ENCODE measurements at regions not wholly inside any gene's neighbourhood (a gene's known extent, or its start where the extent isn't known, plus 50 kb on each side); places are given as distances from the start of the nearest gene placed in this dataset.
"Not testable (repeated sequence)": the region's sequence is repeated elsewhere in the genome, so short reads cannot be mapped to it uniquely, and the experiment has no call there.

- Mint-ChIP-seq H3K27me3 (no peaks in the 10 kb centered on the region), H3K4me3 (no peak overlapping the region), H3K4me1 (no peaks in the 10 kb centered on the region), H3K36me3 (no peaks in the 10 kb centered on the region), H3K9me3 (peaks cover 1% of the 10 kb centered on the region), H3K27ac (no peak overlapping the region)
- no peak for DNase-seq (ENCODE audit: low spot score in 2 of 2)
- no peak for ATAC-seq (ENCODE audit: low read depth)
Observed at GRCh38 chr5:104914536-104915070, 1352.0 kb upstream of the NUDT12 start.

GRCh38 chr5:104913841-104914281 is 1351.3 kb upstream of the NUDT12 start:
- DNase-seq (ENCODE audit: low spot score in 2 of 2): no peak
- no peak for ATAC-seq (ENCODE audit: low read depth)
- Mint-ChIP-seq H3K9me3 (no peaks in the 10 kb centered on the region), H3K4me3 (no peak overlapping the region), H3K27me3 (no peaks in the 10 kb centered on the region), H3K36me3 (no peaks in the 10 kb centered on the region), H3K27ac (no peak overlapping the region), H3K4me1 (no peaks in the 10 kb centered on the region)

GRCh38 chr5:104909803-104910202 is 1347.2 kb upstream of the NUDT12 start:
- H3K4me3 Mint-ChIP-seq: no peak overlapping the region
- no peaks in the 10 kb centered on the region for H3K36me3 Mint-ChIP-seq
- DNase-seq (ENCODE audit: low spot score in 2 of 2) (no peak), ATAC-seq (ENCODE audit: low read depth) (no peak)
- H3K27me3 Mint-ChIP-seq: no peaks in the 10 kb centered on the region
- no peaks in the 10 kb centered on the region for H3K9me3 Mint-ChIP-seq
- no peak overlapping the region for H3K27ac Mint-ChIP-seq
- no peaks in the 10 kb centered on the region for H3K4me1 Mint-ChIP-seq

- DNase-seq (ENCODE audit: low spot score in 2 of 2) (no peak), ATAC-seq (ENCODE audit: low read depth) (no peak)
- Mint-ChIP-seq H3K4me3 (no peak overlapping the region), H3K36me3 (no peaks in the 10 kb centered on the region), H3K9me3 (no peaks in the 10 kb centered on the region), H3K27ac (no peak overlapping the region), H3K4me1 (no peaks in the 10 kb centered on the region), H3K27me3 (no peaks in the 10 kb centered on the region)
Observed at GRCh38 chr5:104904561-104904960, 1342.0 kb upstream of the NUDT12 start.

GRCh38 chr5:104903941-104904340 is 1341.4 kb upstream of the NUDT12 start:
- Mint-ChIP-seq H3K4me3 (no peak overlapping the region), H3K4me1 (no peaks in the 10 kb centered on the region), H3K9me3 (peaks cover 2% of the 10 kb centered on the region), H3K27ac (no peak overlapping the region), H3K27me3 (no peaks in the 10 kb centered on the region), H3K36me3 (no peaks in the 10 kb centered on the region)
- ATAC-seq (ENCODE audit: low read depth): no peak
- DNase-seq (ENCODE audit: low spot score in 2 of 2): no peak

- H3K36me3 Mint-ChIP-seq: no peaks in the 10 kb centered on the region
- no peaks in the 10 kb centered on the region for H3K4me1 Mint-ChIP-seq
- H3K27ac Mint-ChIP-seq: no peak overlapping the region
- no peaks in the 10 kb centered on the region for H3K27me3 Mint-ChIP-seq
- peaks cover 8% of the 10 kb centered on the region for H3K9me3 Mint-ChIP-seq
- no peak for ATAC-seq (ENCODE audit: low read depth)
- no peak for DNase-seq (ENCODE audit: low spot score in 2 of 2)
- H3K4me3 Mint-ChIP-seq: no peak overlapping the region
Observed at GRCh38 chr5:104891596-104891995, 1329.0 kb upstream of the NUDT12 start.

- Mint-ChIP-seq H3K36me3 (no peaks in the 10 kb centered on the region), H3K27ac (no peak overlapping the region), H3K9me3 (peaks cover 8% of the 10 kb centered on the region), H3K4me1 (no peaks in the 10 kb centered on the region), H3K27me3 (no peaks in the 10 kb centered on the region), H3K4me3 (no peak overlapping the region)
- no peak for ATAC-seq (ENCODE audit: low read depth)
- DNase-seq (ENCODE audit: low spot score in 2 of 2): no peak
Observed at GRCh38 chr5:104890767-104891166, 1328.2 kb upstream of the NUDT12 start.

GRCh38 chr5:104859437-104859836 is 1296.8 kb upstream of the NUDT12 start:
- DNase-seq (ENCODE audit: low spot score in 2 of 2) (no peak), ATAC-seq (ENCODE audit: low read depth) (no peak)
- Mint-ChIP-seq H3K9me3 (peaks cover 3% of the 10 kb centered on the region), H3K36me3 (no peaks in the 10 kb centered on the region), H3K27ac (no peak overlapping the region), H3K4me3 (no peak overlapping the region), H3K4me1 (no peaks in the 10 kb centered on the region), H3K27me3 (no peaks in the 10 kb centered on the region)

GRCh38 chr5:104852099-104852498 is 1289.5 kb upstream of the NUDT12 start:
- ATAC-seq (ENCODE audit: low read depth); H3K27ac Mint-ChIP-seq; H3K27me3 Mint-ChIP-seq; H3K4me3 Mint-ChIP-seq; H3K4me1 Mint-ChIP-seq; DNase-seq (ENCODE audit: low spot score in 2 of 2); H3K36me3 Mint-ChIP-seq: not testable (repeated sequence)
- H3K9me3 Mint-ChIP-seq: peaks cover 11% of the 10 kb centered on the region

- DNase-seq (ENCODE audit: low spot score in 2 of 2) (no peak), ATAC-seq (ENCODE audit: low read depth) (no peak)
- no peak overlapping the region for H3K4me3 Mint-ChIP-seq
- H3K27me3 Mint-ChIP-seq: no peaks in the 10 kb centered on the region
- H3K36me3 Mint-ChIP-seq: no peaks in the 10 kb centered on the region
- H3K4me1 Mint-ChIP-seq: no peaks in the 10 kb centered on the region
- H3K9me3 Mint-ChIP-seq: peaks cover 3% of the 10 kb centered on the region
- no peak overlapping the region for H3K27ac Mint-ChIP-seq
Observed at GRCh38 chr5:104845541-104845940, 1283.0 kb upstream of the NUDT12 start.

- DNase-seq (ENCODE audit: low spot score in 2 of 2) (no peak), ATAC-seq (ENCODE audit: low read depth) (no peak)
- H3K27me3 Mint-ChIP-seq: no peaks in the 10 kb centered on the region
- no peaks in the 10 kb centered on the region for H3K4me1 Mint-ChIP-seq
- peaks cover 4% of the 10 kb centered on the region for H3K9me3 Mint-ChIP-seq
- H3K27ac Mint-ChIP-seq: no peak overlapping the region
- H3K4me3 Mint-ChIP-seq: no peak overlapping the region
- H3K36me3 Mint-ChIP-seq: no peaks in the 10 kb centered on the region
Observed at GRCh38 chr5:104843822-104844221, 1281.2 kb upstream of the NUDT12 start.

- no peak overlapping the region for H3K4me3 Mint-ChIP-seq
- no peak overlapping the region for H3K27ac Mint-ChIP-seq
- no peaks in the 10 kb centered on the region for H3K36me3 Mint-ChIP-seq
- ATAC-seq (ENCODE audit: low read depth): no peak
- peaks cover 5% of the 10 kb centered on the region for H3K9me3 Mint-ChIP-seq
- H3K27me3 Mint-ChIP-seq: no peaks in the 10 kb centered on the region
- no peaks in the 10 kb centered on the region for H3K4me1 Mint-ChIP-seq
- no peak for DNase-seq (ENCODE audit: low spot score in 2 of 2)
Observed at GRCh38 chr5:104840284-104840683, 1277.7 kb upstream of the NUDT12 start.

GRCh38 chr5:104831515-104831914 is 1268.9 kb upstream of the NUDT12 start:
- not testable (repeated sequence) for H3K4me3 Mint-ChIP-seq; DNase-seq (ENCODE audit: low spot score in 2 of 2); H3K27ac Mint-ChIP-seq; H3K4me1 Mint-ChIP-seq; ATAC-seq (ENCODE audit: low read depth); H3K36me3 Mint-ChIP-seq; H3K27me3 Mint-ChIP-seq; H3K9me3 Mint-ChIP-seq

GRCh38 chr5:104821606-104822005 is 1259.0 kb upstream of the NUDT12 start:
- H3K36me3 Mint-ChIP-seq: no peaks in the 10 kb centered on the region
- H3K27ac Mint-ChIP-seq: no peak overlapping the region
- H3K4me1 Mint-ChIP-seq: no peaks in the 10 kb centered on the region
- DNase-seq (ENCODE audit: low spot score in 2 of 2) (no peak), ATAC-seq (ENCODE audit: low read depth) (no peak)
- no peak overlapping the region for H3K4me3 Mint-ChIP-seq
- H3K9me3 Mint-ChIP-seq: peaks cover 4% of the 10 kb centered on the region
- no peaks in the 10 kb centered on the region for H3K27me3 Mint-ChIP-seq

GRCh38 chr5:104817127-104817526 is 1254.5 kb upstream of the NUDT12 start:
- Mint-ChIP-seq H3K4me3 (no peak overlapping the region), H3K27me3 (no peaks in the 10 kb centered on the region), H3K4me1 (no peaks in the 10 kb centered on the region), H3K36me3 (no peaks in the 10 kb centered on the region), H3K9me3 (peaks cover 2% of the 10 kb centered on the region), H3K27ac (no peak overlapping the region)
- DNase-seq (ENCODE audit: low spot score in 2 of 2) (no peak), ATAC-seq (ENCODE audit: low read depth) (no peak)
